Uterus (tissue), 3 donors: ENCODE measurements at regions not wholly inside any gene's neighbourhood (a gene's known extent, or its start where the extent isn't known, plus 50 kb on each side); places are given as distances from the start of the nearest gene placed in this dataset.

Experiments used
- DNase-seq, 2 donors: peaks; one replicate each; pipeline ENCODE4 v3.0.0-alpha.2; 2019 to 2020
- H3K27ac ChIP-seq, 2 donors: fragments of 200-600 bp; sonication (generic); 1 replicate in 1 of 2; 2 replicates in 1 of 2; pipeline ENCODE4 v1.5.1; 2016 to 2018
- H3K27me3 ChIP-seq, 2 donors: fragments of 200-600 bp; sonication (generic); one replicate each; pipeline ENCODE4 v1.5.1; 2018 to 2019; ENCODE audit warnings: control low read depth in 1 of 2
- H3K36me3 ChIP-seq, 2 donors: fragments of 200-600 bp; sonication (generic); one replicate each; pipeline ENCODE4 v1.5.1; 2019; ENCODE audit warnings: control low read depth in 1 of 2
- H3K4me1 ChIP-seq, 2 donors: fragments of 200-600 bp; sonication (generic); one replicate each; pipeline ENCODE4 v1.5.1; 2018 to 2019; ENCODE audit warnings: control low read depth in 1 of 2
- H3K4me3 ChIP-seq, 2 donors: fragments of 200-600 bp; sonication (generic); 1 replicate in 1 of 2; 2 replicates in 1 of 2; pipeline ENCODE4 v1.5.1; 2018 to 2019; ENCODE audit warnings: mild to moderate bottlenecking in 1 of 2
- H3K9me3 ChIP-seq, 2 donors: fragments of 200-600 bp; sonication (generic); one replicate each; pipeline ENCODE4 v1.5.1; 2019; ENCODE audit warnings: control low read depth in 1 of 2
- CTCF ChIP-seq, 4 experiments: fragments of 200-600 bp in 2 of 4; fragments of 450-650 bp in 2 of 4; sonication (generic) in 2 of 4; IDR thresholded peaks; one replicate each; pipeline ENCODE4 v1.5.1; 2016 to 2019; ENCODE audit warnings: antibody characterized with exemption in 4 of 4, mild to moderate bottlenecking in 2 of 4, moderate library complexity in 1 of 4
- POLR2A ChIP-seq, 2 donors: fragments of 450-650 bp; IDR thresholded peaks; one replicate each; pipeline ENCODE4 v1.6.1; 2016; ENCODE audit warnings: antibody characterized with exemption in 2 of 2, mild to moderate bottlenecking in 1 of 2, moderate library complexity in 1 of 2
- intact Hi-C: fragments of 100-400 bp; cut with DNase I; formaldehyde crosslinking; loops from one replicate; pipeline ENCODE4 v1.15.1; 2023; ENCODE audit warnings: low total_unique reads
- donor health status: DM: yes; HTN: yes; CAD: no.

DNA sequence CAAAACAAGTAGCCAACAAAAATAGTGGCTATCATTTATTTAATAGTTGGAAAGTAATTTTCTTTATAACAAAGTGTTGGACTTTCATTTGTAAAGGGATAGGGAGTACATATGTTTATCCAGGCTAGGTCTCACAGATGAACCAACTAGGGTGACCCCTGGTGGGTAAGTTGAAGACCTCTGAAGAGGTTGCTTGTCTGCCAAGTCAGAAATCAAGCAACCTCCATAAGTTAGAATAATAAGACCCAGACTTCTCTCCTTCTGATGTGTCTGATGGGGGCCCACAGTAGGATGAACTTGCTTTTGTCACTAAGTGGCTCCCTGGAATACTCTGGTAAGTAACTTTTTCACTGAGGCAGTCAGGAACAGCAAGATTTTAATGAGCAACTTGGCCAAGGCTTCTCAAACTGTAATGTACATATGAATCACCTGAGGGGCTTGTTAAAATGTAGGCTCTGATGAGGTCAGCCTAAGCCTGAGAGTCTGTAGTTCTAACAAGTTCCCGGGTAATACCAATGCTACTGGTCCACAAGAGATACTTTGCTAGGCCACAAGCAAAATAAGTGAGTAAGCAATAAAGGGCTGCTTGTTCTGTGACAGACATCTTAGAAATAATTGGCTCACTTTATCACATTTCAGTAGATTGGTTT, 319.6 kb downstream of the PIK3C3 start:
- intact Hi-C loops, result no loop called here
- no peak overlapping the region for H3K4me3 ChIP-seq

GRCh38 chr18:42275138-42275535, 320.1 kb downstream of the PIK3C3 start:
- no peak for TF ChIP-seq CTCF (IDR thresholded peaks at IDR 0.05)
- TF ChIP-seq POLR2A (IDR thresholded peaks at IDR 0.05), result no peak
- no peaks in the 10 kb centered on the region for H3K4me1 ChIP-seq
- H3K9me3 ChIP-seq, result no peaks in the 10 kb centered on the region
- no peaks in the 10 kb centered on the region for H3K27me3 ChIP-seq
- intact Hi-C loops, result no loop called here
- no peak for DNase-seq
- no peaks in the 10 kb centered on the region for H3K36me3 ChIP-seq
- no peak overlapping the region for H3K4me3 ChIP-seq
- no peak overlapping the region for H3K27ac ChIP-seq

More for the DNA sequence above, 319.6 kb downstream of the PIK3C3 start:
- Histone ChIP-seq H3K27me3 (no peaks in the 10 kb centered on the region), H3K27ac (no peak overlapping the region), H3K4me1 (no peaks in the 10 kb centered on the region), H3K9me3 (no peaks in the 10 kb centered on the region), H3K36me3 (no peaks in the 10 kb centered on the region)
- no peak for DNase-seq
- TF ChIP-seq POLR2A (IDR thresholded peaks at IDR 0.05), result no peak
- no peak for TF ChIP-seq CTCF (IDR thresholded peaks at IDR 0.05)

- no peaks in the 10 kb centered on the region for H3K4me1 ChIP-seq
- no peak for DNase-seq
- TF ChIP-seq CTCF (IDR thresholded peaks at IDR 0.05) (no peak), POLR2A (IDR thresholded peaks at IDR 0.05) (no peak)
- intact Hi-C loops, result no loop called here
- no peak overlapping the region for H3K27ac ChIP-seq
- no peaks in the 10 kb centered on the region for H3K9me3 ChIP-seq
- no peak overlapping the region for H3K4me3 ChIP-seq
- H3K36me3 ChIP-seq, result no peaks in the 10 kb centered on the region
- H3K27me3 ChIP-seq, result no peaks in the 10 kb centered on the region
These were observed 321.1 kb downstream of the PIK3C3 start for GRCh38 chr18:42275949-42276730.

DNA sequence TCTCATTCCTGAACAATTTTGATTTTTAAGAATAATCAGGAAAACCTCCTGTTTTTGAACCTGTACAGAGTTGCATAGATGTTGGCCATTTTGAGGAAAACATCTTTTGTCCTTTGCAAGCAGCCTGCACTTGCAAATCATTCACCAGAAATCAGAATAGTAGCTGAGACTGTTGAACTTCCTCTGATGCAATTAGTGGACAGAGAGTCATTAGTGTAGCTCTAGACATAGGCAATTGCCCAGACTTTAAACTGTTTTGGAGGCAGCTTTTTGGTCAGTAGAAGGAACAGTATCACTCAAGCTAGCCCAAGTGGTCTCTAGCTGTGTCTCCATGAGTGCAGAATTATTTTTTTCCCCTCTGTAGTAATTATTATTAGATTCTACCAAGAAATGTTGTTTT, 326.1 kb downstream of the PIK3C3 start:
- no peak overlapping the region for H3K27ac ChIP-seq
- no peak for TF ChIP-seq POLR2A (IDR thresholded peaks at IDR 0.05)
- no peak for TF ChIP-seq CTCF (IDR thresholded peaks at IDR 0.05)
- no peaks in the 10 kb centered on the region for H3K9me3 ChIP-seq
- DNase-seq, result no peak
- intact Hi-C loops, result no loop called here
- no peaks in the 10 kb centered on the region for H3K4me1 ChIP-seq
- no peak overlapping the region for H3K4me3 ChIP-seq
- H3K36me3 ChIP-seq, result no peaks in the 10 kb centered on the region
- H3K27me3 ChIP-seq, result no peaks in the 10 kb centered on the region

GRCh38 chr18:42281851-42282250, 326.8 kb downstream of the PIK3C3 start:
- no peak overlapping the region for H3K27ac ChIP-seq
- H3K36me3 ChIP-seq, result no peaks in the 10 kb centered on the region
- intact Hi-C loops, result no loop called here
- TF ChIP-seq POLR2A (IDR thresholded peaks at IDR 0.05) (no peak), CTCF (IDR thresholded peaks at IDR 0.05) (no peak)
- no peaks in the 10 kb centered on the region for H3K27me3 ChIP-seq
- H3K9me3 ChIP-seq, result no peaks in the 10 kb centered on the region
- no peak for DNase-seq
- no peaks in the 10 kb centered on the region for H3K4me1 ChIP-seq
- H3K4me3 ChIP-seq, result no peak overlapping the region
